ENCODE measurements at regions not wholly inside any gene's neighbourhood (a gene's known extent, or its start where the extent isn't known, plus 50 kb on each side); places are given as distances from the start of the nearest gene placed in this dataset.
"Not testable (repeated sequence)": the region's sequence is repeated elsewhere in the genome, so short reads cannot be mapped to it uniquely, and the experiment has no call there.

DNA sequence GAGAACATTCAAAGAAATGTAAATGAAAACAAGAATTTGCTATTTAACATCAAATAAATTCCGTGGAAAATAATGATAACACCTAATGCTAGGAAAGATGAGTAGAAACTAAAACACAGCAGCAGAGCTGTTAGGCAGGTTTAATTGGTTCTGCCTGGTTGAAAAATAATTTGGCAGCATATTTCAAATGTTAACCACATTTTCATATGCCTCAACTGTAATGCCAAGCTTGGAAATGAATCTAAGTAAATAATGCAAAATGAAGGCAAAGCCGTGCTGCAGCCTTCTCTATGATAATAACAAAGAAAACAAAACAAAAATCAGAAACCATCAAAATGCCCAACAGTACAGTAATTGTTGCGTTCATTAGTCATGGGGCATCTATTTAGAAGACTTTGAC is 79.9 kb upstream of the MSX2 start:
- no peak for DNase-seq (ENCODE audit: low spot score)

DNA sequence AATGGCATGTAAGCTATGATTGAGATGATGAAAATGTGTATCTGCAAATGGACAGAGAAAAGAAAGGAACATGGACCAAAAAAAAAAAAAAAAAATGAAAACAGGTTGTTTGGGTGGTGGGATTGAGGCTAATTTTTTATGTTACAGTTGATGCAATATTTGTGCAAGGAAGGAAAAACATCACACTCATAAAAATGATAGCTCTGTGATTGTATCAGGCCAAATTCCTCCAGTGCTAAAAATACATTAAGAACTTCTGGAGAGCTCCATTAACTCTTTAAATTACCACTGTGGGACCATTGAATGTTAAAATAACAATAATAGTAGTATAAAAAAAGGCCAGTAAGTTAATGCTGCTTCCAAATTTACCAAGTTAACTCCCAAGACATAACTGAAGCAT is 79.5 kb upstream of the MSX2 start:
- DNase-seq (ENCODE audit: low spot score), result no peak

DNA sequence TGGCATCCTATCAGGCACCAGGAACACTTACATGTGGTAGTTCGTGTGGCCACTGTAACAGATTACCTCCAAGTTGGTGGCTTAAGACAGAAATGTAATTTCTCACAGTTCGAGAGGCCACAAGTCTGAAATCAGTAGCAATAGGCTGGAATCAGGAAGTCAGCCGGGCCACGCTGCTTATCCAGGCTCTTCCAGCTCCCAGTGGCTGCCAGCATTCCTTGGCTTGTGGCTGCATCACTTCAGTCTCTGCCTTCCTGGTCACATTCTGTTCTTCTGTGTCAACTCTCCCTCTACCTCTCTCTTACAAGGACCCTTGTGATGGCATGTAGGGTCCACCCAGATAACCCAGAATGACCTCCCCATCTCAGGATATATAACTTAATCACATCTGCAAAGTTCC is 78.7 kb upstream of the MSX2 start:
- no peak for DNase-seq (ENCODE audit: low spot score)

DNA sequence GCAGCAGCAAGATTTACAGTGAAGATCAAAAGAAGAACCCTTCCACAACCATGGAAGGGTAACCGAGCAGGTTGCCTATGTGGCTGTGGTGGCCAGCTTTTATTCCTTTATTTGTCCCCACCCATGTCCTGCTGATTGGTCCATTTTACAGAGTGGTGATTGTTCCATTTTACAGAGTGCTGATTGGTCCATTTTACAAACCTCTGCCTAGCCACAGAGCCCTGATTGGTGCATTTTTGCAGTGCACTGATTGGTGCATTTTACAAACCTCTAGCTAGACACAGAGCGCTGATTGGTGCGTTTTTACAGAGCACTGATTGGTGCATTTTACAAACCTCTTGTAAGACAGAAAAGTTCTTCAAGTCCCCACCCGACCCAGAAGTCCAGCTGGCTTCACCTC is 75.8 kb upstream of the MSX2 start:
- DNase-seq (ENCODE audit: low spot score), result not testable (repeated sequence)

DNA sequence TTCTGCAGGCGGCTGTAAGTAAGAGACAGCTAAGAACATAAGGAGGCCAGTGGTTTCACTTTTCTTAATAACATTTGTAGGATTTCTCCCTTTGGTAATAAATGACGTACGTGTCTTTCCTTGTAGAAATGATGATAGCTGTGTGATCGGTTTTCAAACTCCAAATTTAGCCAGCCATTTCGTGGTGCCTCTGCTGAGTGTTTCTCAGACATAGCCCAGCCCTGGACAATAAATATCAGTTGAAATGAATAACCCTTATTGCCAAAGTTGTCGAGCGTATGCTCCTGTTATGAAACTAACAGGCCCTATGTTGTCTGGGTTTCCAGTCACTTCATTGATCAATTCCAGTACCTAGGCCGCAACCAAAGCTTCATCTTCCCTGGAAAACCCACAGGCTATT is 75.0 kb upstream of the MSX2 start:
- DNase-seq (ENCODE audit: low spot score), result no peak

DNA sequence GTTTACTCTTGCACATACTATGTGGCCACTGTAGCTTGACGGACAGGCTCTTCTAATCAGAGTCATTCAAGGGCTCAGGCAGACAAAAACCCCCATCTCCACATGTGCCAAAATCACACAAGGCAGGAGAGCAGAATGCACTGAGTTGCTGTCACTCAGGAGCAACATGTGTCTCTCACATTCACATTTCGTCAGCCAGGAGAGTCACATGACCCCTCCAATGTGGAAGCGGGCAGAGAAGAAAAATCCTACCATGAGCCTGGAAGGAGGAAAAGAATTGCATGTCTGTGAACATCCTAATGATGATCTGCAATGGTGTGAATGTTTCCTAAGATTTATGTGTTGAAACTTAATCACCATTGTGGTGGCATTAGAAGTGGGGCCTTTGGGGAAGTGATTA is 69.9 kb upstream of the MSX2 start:
- DNase-seq (ENCODE audit: low spot score), result no peak

DNA sequence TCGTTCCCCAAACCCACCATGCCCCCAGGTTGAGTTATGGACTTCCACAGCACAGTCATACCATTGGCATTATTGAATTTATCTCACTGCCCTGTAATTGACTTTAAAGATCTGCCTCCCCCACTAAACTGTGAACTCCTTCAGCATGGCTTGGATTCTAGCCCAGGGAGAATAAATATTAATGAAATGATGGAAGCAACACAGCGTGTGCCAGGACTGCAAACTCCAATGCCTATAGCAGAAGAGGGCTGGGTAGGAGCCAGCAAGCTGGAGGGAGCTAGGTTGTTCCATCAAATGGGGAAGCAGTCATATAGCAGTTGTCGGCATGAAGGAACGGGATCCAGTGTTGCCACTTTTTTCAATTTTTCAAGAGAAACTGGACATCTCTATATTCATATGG is 69.0 kb upstream of the MSX2 start:
- no peak for DNase-seq (ENCODE audit: low spot score)

DNA sequence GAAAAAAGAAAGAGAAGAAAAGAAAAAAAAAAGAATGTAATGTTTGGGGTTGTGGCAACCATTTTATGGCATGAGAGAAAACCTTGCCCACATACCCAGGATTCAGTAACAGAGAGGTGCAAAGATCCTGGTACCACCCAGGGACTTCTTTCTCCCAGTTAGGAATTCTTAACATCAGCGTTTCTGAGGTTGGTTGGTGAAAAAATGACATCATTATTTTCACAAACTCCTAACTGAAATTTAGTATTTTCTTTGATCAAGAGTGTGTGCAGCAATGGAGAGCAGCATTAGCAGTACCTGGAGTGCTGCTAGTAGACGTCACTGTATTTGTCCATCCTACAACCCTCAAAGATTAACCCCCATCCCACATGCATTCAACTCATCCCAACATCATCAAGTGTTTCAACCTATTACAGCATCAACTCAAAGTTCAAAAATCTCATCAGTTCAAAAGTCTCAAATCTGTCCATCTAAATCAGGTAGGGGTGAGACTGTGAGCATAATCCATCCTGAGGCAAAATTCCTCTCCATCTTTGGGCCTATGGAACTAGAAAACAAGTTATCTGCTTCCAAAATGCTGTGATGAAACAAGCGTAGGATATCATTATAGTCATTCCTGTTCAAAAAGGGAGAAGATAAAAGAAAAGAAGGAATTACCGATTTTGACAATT is 60.1 kb upstream of the MSX2 start:
- no peak for DNase-seq (ENCODE audit: low spot score)

DNA sequence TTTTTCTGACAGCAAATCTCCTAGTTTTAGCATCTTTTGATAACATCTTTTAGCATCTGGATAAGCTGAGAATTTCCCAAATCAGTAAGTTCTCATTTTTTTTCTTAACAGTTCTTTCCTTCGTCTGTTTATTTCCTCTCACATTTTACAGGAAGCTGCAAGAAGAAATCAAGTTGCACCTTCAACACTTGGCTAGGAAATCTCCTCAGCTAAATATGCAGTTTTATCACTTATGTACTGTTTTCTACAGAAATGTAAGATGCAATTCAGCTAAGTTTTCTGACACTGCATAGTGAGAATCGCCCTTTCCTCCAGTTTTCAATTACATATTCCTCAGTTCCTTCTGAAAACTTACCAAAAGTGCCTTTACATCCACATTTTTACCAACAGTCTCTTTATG is 59.0 kb upstream of the MSX2 start:
- no peak for DNase-seq (ENCODE audit: low spot score)

DNA sequence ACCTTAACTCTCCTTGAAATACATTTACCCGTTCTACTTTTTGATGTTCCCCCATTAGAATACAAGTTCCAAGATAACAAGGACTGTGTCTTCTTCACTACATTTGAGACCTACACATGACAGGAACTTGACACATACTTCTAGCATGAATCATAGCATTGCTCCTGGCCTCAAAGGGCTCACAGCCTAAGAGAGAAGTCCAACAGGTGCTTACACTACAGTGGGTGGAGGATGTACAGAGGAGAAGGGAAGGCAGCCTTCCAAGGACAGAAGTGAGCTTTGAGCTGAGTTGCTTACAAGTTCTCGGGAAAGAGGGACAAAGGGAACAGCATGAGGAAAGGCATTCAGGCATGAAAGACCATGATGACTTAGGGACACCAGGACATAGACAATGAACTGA is 56.9 kb upstream of the MSX2 start:
- DNase-seq (ENCODE audit: low spot score), result no peak

DNA sequence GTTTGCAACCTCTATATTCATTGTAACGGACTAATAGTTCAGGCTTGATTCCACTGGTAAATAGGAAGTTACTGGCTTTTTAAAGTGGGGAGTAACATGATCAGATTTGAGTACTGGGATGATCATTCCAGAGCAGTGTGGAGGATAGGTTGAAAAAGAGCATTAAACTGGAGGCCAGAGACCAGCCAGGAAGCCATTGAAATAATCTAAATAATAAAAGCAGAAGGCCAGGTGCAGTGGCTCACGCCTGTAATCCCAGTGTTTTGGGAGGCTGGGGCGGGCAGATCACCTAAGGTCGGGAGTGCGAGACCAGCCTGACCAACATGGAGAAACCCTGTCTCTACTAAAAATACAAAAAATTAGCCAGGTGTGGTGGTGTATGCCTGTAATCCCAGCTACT is 56.0 kb upstream of the MSX2 start:
- DNase-seq (ENCODE audit: low spot score), result no peak
